GM12878 (cell line): ENCODE measurements at regions not wholly inside any gene's neighbourhood (a gene's known extent, or its start where the extent isn't known, plus 50 kb on each side); places are given as distances from the start of the nearest gene placed in this dataset.

ENCODE experiments used
- ATAC-seq: fragments of 200-7000 bp; cut with Tn5 transposase; 3 replicates; pipeline ENCODE4 v1.9.1; 2020; ENCODE audit warnings: mild to moderate bottlenecking, moderate library complexity
- BruUV-seq: library from RNA; stranded (reverse); fragments of 400-500 nt; replicated peaks from 2 replicates; lab custom pipeline; 2021; lab: Mats Ljungman, UMichigan
- CTCF ChIA-PET: fragments of 300-600 bp; sonication (Branson Sonifier 250); formaldehyde crosslinking; extraction: SDS; loops from one replicate; lab custom pipeline; 2021; ENCODE audit warnings: inconsistent platforms; lab: Yijun Ruan, JAX
- POLR2A ChIA-PET: fragments of 350-600 bp; formaldehyde crosslinking; extraction: SDS; loops from one replicate; lab custom pipeline; 2021; ENCODE audit warnings: inconsistent platforms; lab: Charles Lee
- RAD21 ChIA-PET: fragments of 300-600 bp; sonication (Branson Sonifier 250); formaldehyde crosslinking; loops from one replicate; lab custom pipeline; 2023; ENCODE audit warnings: antibody characterized with exemption; ENCODE audit not compliant: unreplicated experiment; lab: Charles Lee
- SMC1A ChIA-PET: fragments of 300-600 bp; sonication (Branson Sonifier 250); formaldehyde crosslinking; loops from one replicate; lab custom pipeline; 2023; ENCODE audit not compliant: unreplicated experiment, uncharacterized antibody; lab: Charles Lee
- DNase-seq: peaks from one replicate; pipeline ENCODE4 v3.0.0-alpha.2; 2011; ENCODE audit warnings: low read depth, low spot score
- FAIRE-seq: peaks from 3 replicates; lab custom pipeline; 2011; peaks lifted over from hg19 to GRCh38; lab: Jason Lieb, UNC
- H2AFZ ChIP-seq: 2 replicates; pipeline ENCODE4 v1.6.0; 2011; ENCODE audit warnings: low read depth, low read length, control low read depth; ENCODE audit not compliant: control insufficient read depth
- H3K27ac ChIP-seq: 2 replicates; pipeline ENCODE4 v1.5.1; 2011; ENCODE audit warnings: control low read depth; ENCODE audit not compliant: control insufficient read depth, insufficient read depth
- H3K27me3 ChIP-seq, 2 experiments: replicated peaks in 1 of 2; 2 replicates each; pipeline versions ENCODE4 v1.6.0 to v1.6.1; 2011; ENCODE audit warnings: low read length in 1 of 2; ENCODE audit not compliant: control insufficient read depth in 2 of 2, insufficient read depth in 2 of 2
- H3K36me3 ChIP-seq, 2 experiments: 2 replicates each; pipeline ENCODE4 v1.5.1; 2011; ENCODE audit warnings: low read length in 1 of 2; ENCODE audit not compliant: control insufficient read depth in 2 of 2, insufficient read depth in 2 of 2
- H3K4me1 ChIP-seq: 2 replicates; pipeline ENCODE4 v1.6.1; 2011; ENCODE audit warnings: mild to moderate bottlenecking, low read length, moderate library complexity, mixed read lengths; ENCODE audit not compliant: control insufficient read depth, insufficient read depth
- H3K4me2 ChIP-seq: 2 replicates; pipeline ENCODE4 v1.6.0; 2011; ENCODE audit warnings: control low read depth; ENCODE audit not compliant: control insufficient read depth, insufficient read depth
- H3K4me3 ChIP-seq: fragments of 200-600 bp; sonication (generic); 2 replicates; pipeline ENCODE4 v1.5.1; 2016
- H3K79me2 ChIP-seq: 2 replicates; pipeline ENCODE4 v1.6.0; 2011; ENCODE audit warnings: low read length; ENCODE audit not compliant: control insufficient read depth, insufficient read depth
- H3K9ac ChIP-seq: 2 replicates; pipeline ENCODE4 v1.8.0; 2011; ENCODE audit warnings: low read length, control low read depth, mixed read lengths; ENCODE audit not compliant: control insufficient read depth, insufficient read depth
- H3K9me3 ChIP-seq: replicated peaks from 3 replicates; pipeline ENCODE4 v1.5.1; 2011; ENCODE audit warnings: mild to moderate bottlenecking, low read length; ENCODE audit not compliant: control insufficient read depth, insufficient read depth
- H4K20me1 ChIP-seq: 2 replicates; pipeline ENCODE4 v1.6.0; 2011; ENCODE audit not compliant: control insufficient read depth, insufficient read depth
- GABPA ChIP-seq: IDR thresholded peaks from 2 replicates; pipeline ENCODE4 v1.6.1; 2014; ENCODE audit warnings: antibody characterized with exemption, low read depth, mild to moderate bottlenecking, inconsistent platforms
- JUND ChIP-seq: IDR thresholded peaks from 2 replicates; pipeline ENCODE4 v1.6.1; 2012; ENCODE audit warnings: low read depth, mild to moderate bottlenecking, low read length, improper control_type of control experiment, moderate library complexity
- MTA3 ChIP-seq: IDR thresholded peaks from 2 replicates; pipeline ENCODE4 v1.6.1; 2012; ENCODE audit warnings: low read length, inconsistent platforms, borderline replicate concordance
- POLR2AphosphoS2 ChIP-seq: IDR thresholded peaks from 2 replicates; pipeline ENCODE4 v1.6.1; 2011; ENCODE audit warnings: low read depth, mild to moderate bottlenecking, low read length, improper control_type of control experiment, moderate library complexity
- WGBS: methylation state at CpG from one replicate; pipeline ENCODE4 v1.1.6; 2016; ENCODE audit warnings: low lambda C conversion rate; ENCODE audit not compliant: insufficient replicate concordance, insufficient coverage; ENCODE audit errors: missing lambda C conversion rate; 5-methylcytosine and 5-hydroxymethylcytosine counted together
- in situ Hi-C: fragments of 300-500 bp; cut with MboI; formaldehyde crosslinking; loops from 9 replicates; pipeline ENCODE4 v1.14.3; 2018; ENCODE audit warnings: mixed read lengths
- intact Hi-C: fragments of 100-400 bp; cut with micrococcal nuclease; formaldehyde crosslinking; loops from one replicate; pipeline ENCODE4 v1.14.2; 2022; ENCODE audit not compliant: unreplicated experiment
- TF ChIP-seq, protein P1 (sequence below): fragments of 450-650 bp; IDR thresholded peaks from 2 replicates; pipeline ENCODE4 v1.6.1; 2017; ENCODE audit warnings: mild to moderate bottlenecking, moderate library complexity

DNA sequence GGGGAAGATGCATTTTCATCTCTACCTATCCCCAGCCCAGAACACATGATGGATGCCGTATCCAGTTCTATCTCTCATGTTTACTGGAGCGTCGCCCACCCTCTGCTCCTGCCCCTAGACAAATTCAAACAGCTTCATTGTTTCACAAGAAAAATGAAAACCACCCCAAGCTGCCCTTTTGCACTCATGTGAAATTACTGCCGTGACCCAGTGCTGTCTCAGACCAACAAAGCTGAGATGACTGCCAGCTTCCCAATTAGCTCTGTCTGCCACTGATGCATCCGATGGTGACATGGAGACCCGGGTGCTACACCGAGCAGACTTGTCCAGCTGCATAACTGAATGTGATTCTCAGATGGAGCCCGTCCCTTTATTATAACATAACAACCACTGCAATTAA lies 67.7 kb downstream of the FOXI2 start:
- no peaks in the 10 kb centered on the region for H4K20me1 ChIP-seq
- no peak overlapping the region for H3K27ac ChIP-seq
- no TSS peak for BruUV-seq
- TF ChIP-seq MTA3 (no peak), JUND (no peak), GABPA (no peak), POLR2AphosphoS2 (no peak)
- TF ChIP-seq, protein P1, sequence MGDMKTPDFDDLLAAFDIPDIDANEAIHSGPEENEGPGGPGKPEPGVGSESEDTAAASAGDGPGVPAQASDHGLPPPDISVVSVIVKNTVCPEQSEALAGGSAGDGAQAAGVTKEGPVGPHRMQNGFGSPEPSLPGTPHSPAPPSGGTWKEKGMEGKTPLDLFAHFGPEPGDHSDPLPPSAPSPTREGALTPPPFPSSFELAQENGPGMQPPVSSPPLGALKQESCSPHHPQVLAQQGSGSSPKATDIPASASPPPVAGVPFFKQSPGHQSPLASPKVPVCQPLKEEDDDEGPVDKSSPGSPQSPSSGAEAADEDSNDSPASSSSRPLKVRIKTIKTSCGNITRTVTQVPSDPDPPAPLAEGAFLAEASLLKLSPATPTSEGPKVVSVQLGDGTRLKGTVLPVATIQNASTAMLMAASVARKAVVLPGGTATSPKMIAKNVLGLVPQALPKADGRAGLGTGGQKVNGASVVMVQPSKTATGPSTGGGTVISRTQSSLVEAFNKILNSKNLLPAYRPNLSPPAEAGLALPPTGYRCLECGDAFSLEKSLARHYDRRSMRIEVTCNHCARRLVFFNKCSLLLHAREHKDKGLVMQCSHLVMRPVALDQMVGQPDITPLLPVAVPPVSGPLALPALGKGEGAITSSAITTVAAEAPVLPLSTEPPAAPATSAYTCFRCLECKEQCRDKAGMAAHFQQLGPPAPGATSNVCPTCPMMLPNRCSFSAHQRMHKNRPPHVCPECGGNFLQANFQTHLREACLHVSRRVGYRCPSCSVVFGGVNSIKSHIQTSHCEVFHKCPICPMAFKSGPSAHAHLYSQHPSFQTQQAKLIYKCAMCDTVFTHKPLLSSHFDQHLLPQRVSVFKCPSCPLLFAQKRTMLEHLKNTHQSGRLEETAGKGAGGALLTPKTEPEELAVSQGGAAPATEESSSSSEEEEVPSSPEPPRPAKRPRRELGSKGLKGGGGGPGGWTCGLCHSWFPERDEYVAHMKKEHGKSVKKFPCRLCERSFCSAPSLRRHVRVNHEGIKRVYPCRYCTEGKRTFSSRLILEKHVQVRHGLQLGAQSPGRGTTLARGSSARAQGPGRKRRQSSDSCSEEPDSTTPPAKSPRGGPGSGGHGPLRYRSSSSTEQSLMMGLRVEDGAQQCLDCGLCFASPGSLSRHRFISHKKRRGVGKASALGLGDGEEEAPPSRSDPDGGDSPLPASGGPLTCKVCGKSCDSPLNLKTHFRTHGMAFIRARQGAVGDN = no peak
- intact Hi-C loops = no loop called here
- in situ Hi-C loops = no loop called here
- SMC1A ChIA-PET = no interaction called here
- no peak overlapping the region for H2AFZ ChIP-seq
- no peak for FAIRE-seq
- no peak for ATAC-seq
- POLR2A ChIA-PET = no interaction called here
- H3K9me3 ChIP-seq = no peaks in the 10 kb centered on the region
- no peaks in the 10 kb centered on the region for H3K4me1 ChIP-seq
- no peaks in the 10 kb centered on the region; a peak in 1 of 4 replicates for H3K27me3 ChIP-seq
- RAD21 ChIA-PET = interaction anchor here (0.7 kb wide), 1 partner anchor 15 kb away, joined by 3 read pairs; no protein-coding TSS in a partner anchor
- H3K4me2 ChIP-seq = no peak overlapping the region
- CTCF ChIA-PET = interaction anchor here (1.4 kb wide), 1 partner anchor 8 kb away, joined by 3 read pairs; no protein-coding TSS in a partner anchor
- DNase-seq = no peak
- H3K79me2 ChIP-seq = no peaks in the 10 kb centered on the region
- H3K9ac ChIP-seq = no peak overlapping the region
- H3K36me3 ChIP-seq = no peaks in the 10 kb centered on the region
- no peak overlapping the region for H3K4me3 ChIP-seq
- 62% methylated on average over 8 of the region's 8 CpGs for WGBS
